Uterus (tissue), 2 donors: ENCODE measurements at regions not wholly inside any gene's neighbourhood (a gene's known extent, or its start where the extent isn't known, plus 50 kb on each side); places are given as distances from the start of the nearest gene placed in this dataset.

Experiments
- CTCF ChIP-seq, 4 experiments: fragments of 200-600 bp in 2 of 4; fragments of 450-650 bp in 2 of 4; sonication (generic) in 2 of 4; IDR thresholded peaks; one replicate each; pipeline ENCODE4 v1.5.1; 2016 to 2019; ENCODE audit warnings: antibody characterized with exemption in 4 of 4, mild to moderate bottlenecking in 2 of 4, moderate library complexity in 1 of 4
- POLR2A ChIP-seq, 2 donors: fragments of 450-650 bp; IDR thresholded peaks; one replicate each; pipeline ENCODE4 v1.6.1; 2016; ENCODE audit warnings: antibody characterized with exemption in 2 of 2, mild to moderate bottlenecking in 1 of 2, moderate library complexity in 1 of 2

DNA sequence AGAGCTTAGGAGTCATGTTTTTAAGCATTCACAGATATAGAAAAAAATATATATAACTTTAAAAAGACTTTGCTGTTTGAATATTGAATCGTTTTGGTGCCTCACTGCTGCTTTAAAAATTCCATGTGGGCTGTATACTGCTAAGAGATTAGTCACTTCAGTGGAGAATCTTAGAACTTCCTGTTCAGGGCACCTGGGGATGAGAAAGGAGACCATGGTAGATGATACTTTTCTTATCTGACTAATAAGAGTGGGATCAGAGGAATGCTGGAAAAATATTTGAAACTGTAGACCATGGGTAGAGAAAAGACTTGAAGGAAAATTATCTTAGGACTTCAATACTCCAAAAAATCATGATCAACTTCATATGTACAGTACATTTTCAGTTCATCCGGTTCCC is 442.2 kb upstream of the SETBP1 start:
- no peak for TF ChIP-seq CTCF (IDR thresholded peaks at IDR 0.05)
- no peak for TF ChIP-seq POLR2A (IDR thresholded peaks at IDR 0.05)
